Fibroblast of villous mesenchyme (primary cell): ENCODE measurements at regions not wholly inside any gene's neighbourhood (a gene's known extent, or its start where the extent isn't known, plus 50 kb on each side); places are given as distances from the start of the nearest gene placed in this dataset.
A peak's percentile ranks its signal among the peaks of the same experiment; 100 is the strongest.

Experiments used
- DNase-seq: peaks from one replicate; pipeline ENCODE4 v3.0.0-alpha.2; 2010; ENCODE audit warnings: low read depth
- H3K4me3 ChIP-seq: 2 replicates; pipeline ENCODE4 v1.5.1; 2011; ENCODE audit warnings: low read depth, mild to moderate bottlenecking, low read length
- CTCF ChIP-seq: IDR thresholded peaks from 2 replicates; pipeline ENCODE4 v1.5.1; 2012; ENCODE audit warnings: low read depth, mild to moderate bottlenecking, low read length; ENCODE audit not compliant: insufficient read depth

DNA sequence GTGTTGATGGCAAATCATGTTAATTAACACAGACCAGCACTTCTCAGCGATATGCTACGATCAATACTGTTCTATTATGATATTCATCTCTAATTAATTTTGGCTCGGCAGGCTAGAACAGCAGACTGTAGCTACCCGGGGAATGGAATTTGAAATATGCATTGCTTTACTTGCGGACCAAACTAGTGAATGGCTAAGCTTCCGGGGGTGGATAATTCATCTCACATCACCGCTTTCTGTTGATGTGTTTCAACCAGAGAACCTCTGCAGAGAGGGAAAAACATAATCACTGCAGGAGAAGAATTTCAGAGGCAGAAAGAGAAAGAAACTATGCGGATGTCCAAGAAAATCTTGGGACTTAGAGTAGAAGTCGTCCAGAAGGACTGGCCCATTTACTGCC lies 490.9 kb downstream of the STK39 start:
- TF ChIP-seq CTCF, result no peak
- H3K4me3 ChIP-seq, result no peak overlapping the region
- DNase-seq, result no peak

GRCh38 chr2:167753142-167753541 lies 494.3 kb downstream of the STK39 start:
- no peak for DNase-seq
- no peak overlapping the region for H3K4me3 ChIP-seq
- TF ChIP-seq CTCF, result no peak

DNA sequence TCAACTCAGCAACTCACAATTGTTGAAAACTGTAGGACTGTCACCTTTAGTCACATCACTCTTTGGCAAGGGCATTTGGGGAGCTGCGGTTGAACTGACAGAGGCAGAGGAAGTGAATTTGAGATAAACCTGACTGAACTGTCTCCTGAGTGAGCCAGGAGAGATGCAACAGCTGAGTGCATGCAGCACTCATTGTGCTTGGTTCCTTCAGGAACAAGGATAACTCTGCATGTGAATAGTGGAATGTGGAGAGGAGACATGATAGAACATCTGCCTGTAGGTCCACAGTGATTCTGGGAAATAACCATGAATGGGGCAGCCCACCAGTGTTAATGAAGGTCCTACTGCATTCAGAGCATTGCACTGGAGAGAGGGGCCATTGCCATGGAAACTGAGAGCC lies 494.7 kb downstream of the STK39 start:
- no peak overlapping the region for H3K4me3 ChIP-seq
- no peak for TF ChIP-seq CTCF
- DNase-seq, result no peak

GRCh38 chr2:167750675-167751074 lies 496.7 kb downstream of the STK39 start:
- no peak for DNase-seq
- no peak overlapping the region for H3K4me3 ChIP-seq
- no peak for TF ChIP-seq CTCF

GRCh38 chr2:167749660-167750059 lies 497.7 kb downstream of the STK39 start:
- no peak overlapping the region for H3K4me3 ChIP-seq
- TF ChIP-seq CTCF, result no peak
- DNase-seq, result no peak

DNA sequence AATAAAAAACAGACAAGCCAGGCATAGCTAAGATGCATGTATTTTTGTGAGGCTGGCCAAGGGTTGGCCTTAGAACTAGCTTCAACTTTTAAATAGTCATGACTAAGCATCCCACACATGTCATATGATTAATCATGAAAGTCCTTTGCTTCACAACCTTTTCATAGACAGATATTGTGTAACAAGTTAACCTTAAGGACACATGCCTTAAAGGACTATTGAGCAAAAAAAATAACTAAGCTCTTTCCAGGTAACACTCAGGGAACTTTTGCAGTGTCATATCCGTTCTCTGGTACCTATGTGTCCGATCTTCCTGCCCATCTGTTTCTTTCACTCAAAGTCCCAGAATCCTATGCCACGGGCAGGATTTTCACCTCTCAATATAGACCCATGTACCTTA lies 498.4 kb downstream of the STK39 start:
- TF ChIP-seq CTCF, result no peak
- peak; percentile 16 for DNase-seq
- no peak overlapping the region for H3K4me3 ChIP-seq

DNA sequence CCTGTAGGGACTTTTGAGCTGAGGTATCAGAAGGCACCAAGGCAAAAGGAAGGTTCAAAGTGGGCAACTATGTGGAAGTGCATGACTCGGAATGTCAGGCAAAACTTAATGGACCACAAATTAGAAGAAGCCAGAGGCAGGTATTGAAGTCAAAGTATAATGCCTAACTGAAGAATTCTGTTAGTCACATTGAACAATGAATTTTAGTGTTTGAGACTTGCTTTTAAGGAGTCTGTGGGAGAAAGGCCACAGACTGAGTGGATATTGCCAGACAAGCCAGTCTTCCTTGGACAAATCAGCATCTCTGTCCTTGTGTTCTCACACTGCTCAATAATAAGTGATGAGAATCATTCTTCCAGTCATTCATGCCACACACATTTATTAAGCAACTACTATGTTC lies 498.9 kb downstream of the STK39 start:
- H3K4me3 ChIP-seq, result no peak overlapping the region
- no peak for TF ChIP-seq CTCF
- no peak for DNase-seq
